ENCODE measurements at regions not wholly inside any gene's neighbourhood (a gene's known extent, or its start where the extent isn't known, plus 50 kb on each side); places are given as distances from the start of the nearest gene placed in this dataset.
"Not testable (repeated sequence)": the region's sequence is repeated elsewhere in the genome, so short reads cannot be mapped to it uniquely, and the experiment has no call there.

DNA sequence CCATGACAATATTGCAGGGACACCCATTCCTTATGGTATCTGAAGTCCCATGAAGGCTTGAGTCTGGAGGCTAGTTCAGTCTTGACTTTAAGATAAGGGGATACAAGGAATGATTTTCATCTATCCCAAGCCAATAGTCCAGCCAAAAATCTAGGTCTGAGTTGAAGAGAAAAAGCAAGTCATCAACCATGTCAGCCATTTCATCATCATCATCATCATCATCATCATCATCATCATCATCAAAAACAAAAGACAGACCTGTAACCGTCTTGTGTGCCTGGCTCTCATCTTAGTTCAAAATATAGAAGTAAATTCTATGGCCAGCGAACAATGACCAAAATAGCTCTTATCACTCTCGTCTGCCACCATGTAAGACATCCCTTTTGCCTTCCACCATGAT, 59.5 kb upstream of the FAM90A26 start:
- H3K4me1 ChIP-seq (ENCODE audit: control insufficient read depth, low read depth, low read length); H3K9me3 ChIP-seq (ENCODE audit: control insufficient read depth, low read depth, low read length); H3K4me3 ChIP-seq (ENCODE audit: low read length); H3K27me3 ChIP-seq (ENCODE audit: control insufficient read depth, insufficient read depth, low read length); H3K36me3 ChIP-seq (ENCODE audit: control insufficient read depth, low read depth, low read length); H3K9ac ChIP-seq (ENCODE audit: low read length); H3K27ac ChIP-seq (ENCODE audit: low read length): not testable (repeated sequence)

DNA sequence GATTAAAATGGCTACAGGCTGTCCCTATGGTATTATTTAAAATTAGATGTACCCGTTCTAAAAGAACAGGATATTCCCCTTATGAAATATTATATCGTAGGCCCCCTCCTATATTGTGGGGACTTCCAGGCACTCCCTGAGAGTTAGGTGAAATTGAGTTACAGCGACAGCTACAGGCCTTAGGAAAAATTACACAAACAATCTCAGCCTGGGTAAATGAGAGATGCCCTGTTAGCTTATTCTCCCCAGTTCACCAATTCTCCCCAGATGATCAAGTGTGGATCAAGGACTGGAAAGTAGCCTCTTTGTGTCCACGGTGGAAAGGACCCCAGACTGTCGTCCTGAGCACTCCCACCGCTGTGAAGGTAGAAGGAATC, 67.1 kb upstream of the FAM90A26 start:
- H3K9ac ChIP-seq (ENCODE audit: low read length); H3K27ac ChIP-seq (ENCODE audit: low read length); H3K4me3 ChIP-seq (ENCODE audit: low read length); H3K4me1 ChIP-seq (ENCODE audit: control insufficient read depth, low read depth, low read length); H3K9me3 ChIP-seq (ENCODE audit: control insufficient read depth, low read depth, low read length); H3K36me3 ChIP-seq (ENCODE audit: control insufficient read depth, low read depth, low read length); H3K27me3 ChIP-seq (ENCODE audit: control insufficient read depth, insufficient read depth, low read length): not testable (repeated sequence)

GRCh38 chr4:9102471-9103147, 67.6 kb upstream of the FAM90A26 start:
- not testable (repeated sequence) for H3K4me3 ChIP-seq (ENCODE audit: low read length); H3K36me3 ChIP-seq (ENCODE audit: control insufficient read depth, low read depth, low read length); H3K9ac ChIP-seq (ENCODE audit: low read length); H3K9me3 ChIP-seq (ENCODE audit: control insufficient read depth, low read depth, low read length); H3K27ac ChIP-seq (ENCODE audit: low read length); H3K27me3 ChIP-seq (ENCODE audit: control insufficient read depth, insufficient read depth, low read length); H3K4me1 ChIP-seq (ENCODE audit: control insufficient read depth, low read depth, low read length)

DNA sequence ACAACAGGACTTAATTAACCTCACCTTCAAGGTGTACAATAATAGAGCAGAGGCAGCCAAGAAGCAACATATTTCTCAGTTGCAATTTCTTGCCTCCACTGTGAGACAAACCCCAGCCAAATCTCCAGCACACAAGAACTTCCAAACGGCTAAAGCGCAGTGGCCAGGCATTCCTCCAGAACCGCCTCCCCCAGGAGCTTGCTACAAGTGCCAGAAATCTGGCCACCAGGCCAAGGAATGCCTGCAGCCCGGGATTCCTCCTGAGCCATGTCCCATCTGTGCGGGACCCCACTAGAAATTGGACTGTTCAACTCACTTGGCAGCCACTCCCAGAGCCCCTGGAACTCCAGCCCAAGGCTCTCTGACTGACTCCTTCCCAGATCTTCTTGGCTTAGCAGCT, 73.9 kb upstream of the FAM90A26 start:
- not testable (repeated sequence) for H3K27ac ChIP-seq (ENCODE audit: low read length)

GRCh38 chr4:9078796-9079195, 91.4 kb upstream of the FAM90A26 start:
- not testable (repeated sequence) for H3K9ac ChIP-seq (ENCODE audit: low read length); H3K27ac ChIP-seq (ENCODE audit: low read length); H3K9me3 ChIP-seq (ENCODE audit: control insufficient read depth, low read depth, low read length); H3K36me3 ChIP-seq (ENCODE audit: control insufficient read depth, low read depth, low read length); H3K27me3 ChIP-seq (ENCODE audit: control insufficient read depth, insufficient read depth, low read length); H3K4me1 ChIP-seq (ENCODE audit: control insufficient read depth, low read depth, low read length); H3K4me3 ChIP-seq (ENCODE audit: low read length)

More for the DNA sequence above, 73.9 kb upstream of the FAM90A26 start:
- not testable (repeated sequence) for H3K36me3 ChIP-seq (ENCODE audit: control insufficient read depth, low read depth, low read length); H3K4me1 ChIP-seq (ENCODE audit: control insufficient read depth, low read depth, low read length); H3K27me3 ChIP-seq (ENCODE audit: control insufficient read depth, insufficient read depth, low read length); H3K9ac ChIP-seq (ENCODE audit: low read length); H3K9me3 ChIP-seq (ENCODE audit: control insufficient read depth, low read depth, low read length); H3K4me3 ChIP-seq (ENCODE audit: low read length)

DNA sequence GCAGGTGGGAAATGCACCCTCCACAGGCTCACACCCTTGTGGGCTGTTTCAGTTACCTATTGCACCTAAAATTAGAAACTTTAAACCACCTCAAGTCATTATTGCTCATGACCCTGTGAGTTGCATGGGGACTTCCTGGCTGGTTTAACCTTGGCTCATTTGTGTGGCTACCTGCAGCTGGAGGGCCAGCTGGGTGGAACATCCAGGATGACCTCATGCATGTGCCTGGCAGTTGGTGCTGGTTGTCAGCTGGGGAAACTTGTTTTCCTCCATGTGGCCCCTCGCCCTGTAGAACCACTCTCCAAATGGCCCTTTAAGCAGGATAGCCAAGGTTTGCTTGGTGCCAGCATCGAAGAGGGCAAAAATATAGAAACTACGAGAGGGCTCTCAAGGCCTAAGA, 93.2 kb upstream of the FAM90A26 start:
- not testable (repeated sequence) for H3K36me3 ChIP-seq (ENCODE audit: control insufficient read depth, low read depth, low read length); H3K27me3 ChIP-seq (ENCODE audit: control insufficient read depth, insufficient read depth, low read length); H3K9ac ChIP-seq (ENCODE audit: low read length); H3K4me3 ChIP-seq (ENCODE audit: low read length); H3K27ac ChIP-seq (ENCODE audit: low read length); H3K9me3 ChIP-seq (ENCODE audit: control insufficient read depth, low read depth, low read length)
- H3K4me1 ChIP-seq (ENCODE audit: control insufficient read depth, low read depth, low read length): peaks cover 11% of the 10 kb centered on the region

- H3K36me3 ChIP-seq (ENCODE audit: control insufficient read depth, low read depth, low read length); H3K27ac ChIP-seq (ENCODE audit: low read length); H3K9ac ChIP-seq (ENCODE audit: low read length); H3K9me3 ChIP-seq (ENCODE audit: control insufficient read depth, low read depth, low read length); H3K27me3 ChIP-seq (ENCODE audit: control insufficient read depth, insufficient read depth, low read length); H3K4me3 ChIP-seq (ENCODE audit: low read length): not testable (repeated sequence)
- peaks cover 11% of the 10 kb centered on the region for H3K4me1 ChIP-seq (ENCODE audit: control insufficient read depth, low read depth, low read length)
These were observed 93.7 kb upstream of the FAM90A26 start for GRCh38 chr4:9076486-9076885.

DNA sequence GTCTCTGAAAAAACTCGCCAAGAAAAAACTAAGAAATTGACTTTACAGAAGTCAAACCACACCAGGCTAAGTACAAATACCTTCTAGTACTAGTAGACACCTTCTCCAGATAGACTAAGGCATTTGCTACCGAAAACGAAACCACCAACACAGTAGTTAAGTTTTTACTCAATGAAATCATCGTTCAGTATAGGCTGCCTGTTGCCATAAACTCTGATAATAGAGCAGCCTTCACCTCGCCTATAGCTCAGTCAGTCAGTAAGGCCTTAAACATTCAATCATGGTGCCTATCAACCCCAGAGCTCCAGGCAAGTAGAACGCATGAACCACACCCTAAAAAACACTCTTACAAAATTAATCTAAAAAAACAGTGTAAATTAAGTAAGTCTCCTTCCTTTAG, 96.8 kb upstream of the FAM90A26 start:
- H3K9ac ChIP-seq (ENCODE audit: low read length): not testable (repeated sequence)

GRCh38 chr4:9072521-9073220, 97.5 kb upstream of the FAM90A26 start:
- not testable (repeated sequence) for H3K27ac ChIP-seq (ENCODE audit: low read length); H3K36me3 ChIP-seq (ENCODE audit: control insufficient read depth, low read depth, low read length)
- peak overlapping the region; percentile 53 for H3K9ac ChIP-seq (ENCODE audit: low read length)

More for the DNA sequence above, 96.8 kb upstream of the FAM90A26 start:
- H3K27ac ChIP-seq (ENCODE audit: low read length); H3K27me3 ChIP-seq (ENCODE audit: control insufficient read depth, insufficient read depth, low read length); H3K4me3 ChIP-seq (ENCODE audit: low read length); H3K9me3 ChIP-seq (ENCODE audit: control insufficient read depth, low read depth, low read length); H3K36me3 ChIP-seq (ENCODE audit: control insufficient read depth, low read depth, low read length): not testable (repeated sequence)
- H3K4me1 ChIP-seq (ENCODE audit: control insufficient read depth, low read depth, low read length): peaks cover 28% of the 10 kb centered on the region

DNA sequence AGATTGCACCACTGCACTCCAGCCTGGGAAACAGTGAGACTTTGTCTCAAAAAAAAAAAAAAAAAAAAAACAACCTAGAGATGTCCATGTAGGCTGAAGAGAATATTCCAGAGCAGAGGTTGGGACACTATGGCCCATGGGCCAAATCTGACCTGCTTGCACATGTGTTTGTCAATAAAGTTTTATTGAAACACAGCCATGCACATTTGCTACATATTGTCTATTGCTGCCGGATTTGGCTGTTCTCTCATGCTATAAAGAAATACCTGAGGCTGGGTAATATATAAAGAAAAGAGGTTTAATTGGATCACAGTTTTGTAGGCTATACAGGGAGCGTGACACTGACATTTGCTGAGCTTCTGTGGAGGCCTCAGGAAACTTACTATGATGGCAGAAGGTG, 102.3 kb upstream of the FAM90A26 start:
- H3K27ac ChIP-seq (ENCODE audit: low read length); H3K9ac ChIP-seq (ENCODE audit: low read length); H3K27me3 ChIP-seq (ENCODE audit: control insufficient read depth, insufficient read depth, low read length); H3K9me3 ChIP-seq (ENCODE audit: control insufficient read depth, low read depth, low read length); H3K4me3 ChIP-seq (ENCODE audit: low read length); H3K36me3 ChIP-seq (ENCODE audit: control insufficient read depth, low read depth, low read length): not testable (repeated sequence)
- peaks cover 23% of the 10 kb centered on the region for H3K4me1 ChIP-seq (ENCODE audit: control insufficient read depth, low read depth, low read length)

More at GRCh38 chr4:9072521-9073220, 97.5 kb upstream of the FAM90A26 start:
- H3K9me3 ChIP-seq (ENCODE audit: control insufficient read depth, low read depth, low read length); H3K4me3 ChIP-seq (ENCODE audit: low read length); H3K27me3 ChIP-seq (ENCODE audit: control insufficient read depth, insufficient read depth, low read length): not testable (repeated sequence)
- peaks cover 28% of the 10 kb centered on the region for H3K4me1 ChIP-seq (ENCODE audit: control insufficient read depth, low read depth, low read length)

DNA sequence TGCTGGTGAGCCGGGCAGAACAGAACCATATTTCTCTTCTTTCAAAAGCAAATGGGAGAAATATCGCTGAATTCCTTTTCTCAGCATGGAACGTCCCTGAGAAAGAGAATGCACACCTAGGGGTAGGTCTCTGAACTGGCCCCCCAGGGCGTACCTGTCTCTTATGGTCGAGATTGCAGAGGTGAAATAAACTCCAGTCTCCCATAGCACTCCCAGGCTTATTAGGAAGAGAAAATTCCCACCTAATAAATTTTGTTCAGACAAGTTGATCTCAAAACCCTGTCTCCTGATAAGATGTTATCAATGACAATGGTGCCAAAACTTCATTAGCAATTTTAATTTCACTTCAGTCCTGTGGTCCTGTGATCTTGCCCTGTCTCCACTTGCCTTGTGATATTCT, 106.6 kb upstream of the FAM90A26 start:
- H3K36me3 ChIP-seq (ENCODE audit: control insufficient read depth, low read depth, low read length); H3K4me1 ChIP-seq (ENCODE audit: control insufficient read depth, low read depth, low read length); H3K27me3 ChIP-seq (ENCODE audit: control insufficient read depth, insufficient read depth, low read length); H3K27ac ChIP-seq (ENCODE audit: low read length); H3K4me3 ChIP-seq (ENCODE audit: low read length); H3K9me3 ChIP-seq (ENCODE audit: control insufficient read depth, low read depth, low read length); H3K9ac ChIP-seq (ENCODE audit: low read length): not testable (repeated sequence)

DNA sequence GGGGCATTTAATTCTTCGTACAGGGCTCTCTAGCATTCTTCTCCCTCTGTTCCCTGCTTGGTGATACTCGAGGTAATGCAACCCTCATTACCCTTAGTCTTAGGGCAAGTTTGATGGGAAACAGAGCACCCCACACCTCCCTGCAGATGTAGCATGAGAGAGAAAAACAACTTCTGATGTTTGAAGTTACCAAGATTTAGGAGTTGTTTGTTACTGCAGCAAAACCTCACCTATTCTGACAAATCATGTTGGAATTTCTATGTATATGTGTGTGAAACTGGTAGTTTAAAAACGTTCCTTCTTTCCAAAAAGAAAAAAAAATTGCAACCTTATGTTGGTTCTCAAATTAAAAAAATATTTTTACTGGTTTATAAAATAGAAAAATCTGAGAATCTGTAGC, 145.3 kb upstream of the FAM90A26 start:
- not testable (repeated sequence) for H3K4me3 ChIP-seq (ENCODE audit: low read length); H3K27me3 ChIP-seq (ENCODE audit: control insufficient read depth, insufficient read depth, low read length); H3K9me3 ChIP-seq (ENCODE audit: control insufficient read depth, low read depth, low read length); H3K36me3 ChIP-seq (ENCODE audit: control insufficient read depth, low read depth, low read length); H3K9ac ChIP-seq (ENCODE audit: low read length); H3K4me1 ChIP-seq (ENCODE audit: control insufficient read depth, low read depth, low read length); H3K27ac ChIP-seq (ENCODE audit: low read length)
